Ascending aorta (tissue), 2 donors: ENCODE measurements at regions not wholly inside any gene's neighbourhood (a gene's known extent, or its start where the extent isn't known, plus 50 kb on each side); places are given as distances from the start of the nearest gene placed in this dataset.

Experiments
- DNase-seq, 2 donors: peaks; one replicate each; pipeline ENCODE4 v3.0.0-alpha.2; 2019; ENCODE audit warnings: low spot score in 2 of 2
- H3K27ac ChIP-seq, 2 donors: fragments of 200-600 bp; sonication (generic); one replicate each; pipeline ENCODE4 v1.5.1; 2016 to 2017; ENCODE audit warnings: mild to moderate bottlenecking in 1 of 2
- H3K27me3 ChIP-seq: fragments of 200-600 bp; sonication (generic); one replicate; pipeline ENCODE4 v1.5.1; 2017
- H3K36me3 ChIP-seq, 2 donors: fragments of 200-600 bp; sonication (generic); one replicate each; pipeline ENCODE4 v1.5.1; 2016
- H3K4me1 ChIP-seq, 2 donors: fragments of 200-600 bp; sonication (generic); one replicate each; pipeline ENCODE4 v1.5.1; 2016 to 2017; ENCODE audit warnings: mild to moderate bottlenecking in 1 of 2
- H3K4me3 ChIP-seq, 2 donors: fragments of 200-600 bp; sonication (generic); one replicate each; pipeline ENCODE4 v1.5.1; 2016 to 2017; ENCODE audit warnings: mild to moderate bottlenecking in 1 of 2
- H3K9me3 ChIP-seq, 2 donors: fragments of 200-600 bp; sonication (generic); one replicate each; pipeline ENCODE4 v1.5.1; 2016
- CTCF ChIP-seq, 3 experiments: fragments of 200-600 bp in 2 of 3; fragments of 450-650 bp in 1 of 3; sonication (generic) in 2 of 3; IDR thresholded peaks; one replicate each; pipeline ENCODE4 v1.5.1; 2016 to 2019; ENCODE audit warnings: antibody characterized with exemption in 3 of 3, mild to moderate bottlenecking in 1 of 3, moderate library complexity in 1 of 3
- intact Hi-C: fragments of 100-400 bp; cut with DNase I; formaldehyde crosslinking; loops from one replicate; pipeline ENCODE4 v1.15.1; 2023

GRCh38 chr6:33854572-33855030, 50.8 kb upstream of the MLN start:
- intact Hi-C loops = no loop called here
- Histone ChIP-seq H3K4me3 (no peak overlapping the region), H3K27me3 (no peaks in the 10 kb centered on the region), H3K9me3 (no peaks in the 10 kb centered on the region), H3K36me3 (no peaks in the 10 kb centered on the region), H3K27ac (no peak overlapping the region), H3K4me1 (no peaks in the 10 kb centered on the region)
- no peak for DNase-seq
- TF ChIP-seq CTCF (IDR thresholded peaks at IDR 0.05) = no peak

- H3K4me3 ChIP-seq = no peak overlapping the region
- no peaks in the 10 kb centered on the region for H3K4me1 ChIP-seq
- no peak overlapping the region for H3K27ac ChIP-seq
- intact Hi-C loops = no loop called here
- no peaks in the 10 kb centered on the region for H3K9me3 ChIP-seq
- no peaks in the 10 kb centered on the region for H3K36me3 ChIP-seq
- no peaks in the 10 kb centered on the region for H3K27me3 ChIP-seq
- no peak for TF ChIP-seq CTCF (IDR thresholded peaks at IDR 0.05)
- DNase-seq = no peak
Measured at GRCh38 chr6:33853736-33854135, 49.9 kb upstream of the MLN start.
